SK-N-SH treated with all-trans-retinoic acid at 6 μM for 48 hours (cell line): ENCODE measurements at regions not wholly inside any gene's neighbourhood (a gene's known extent, or its start where the extent isn't known, plus 50 kb on each side); places are given as distances from the start of the nearest gene placed in this dataset.

Source experiments
- ATAC-seq: fragments of 200-7000 bp; cut with Tn5 transposase; 3 replicates; pipeline ENCODE4 v1.9.1; 2020; ENCODE audit warnings: mild to moderate bottlenecking, moderate library complexity
- ARNTL ChIP-seq: fragments of 450-650 bp; formaldehyde crosslinking; IDR thresholded peaks from 2 replicates; pipeline ENCODE4 v1.5.0; 2020; ENCODE audit warnings: low read depth, mild to moderate bottlenecking, moderate library complexity, borderline replicate concordance
- BACH2 ChIP-seq: fragments of 250-450 bp; sonication (Bioruptor Pico); IDR thresholded peaks from 2 replicates; pipeline ENCODE4 v1.9.0; 2021; ENCODE audit warnings: mild to moderate bottlenecking, borderline replicate concordance
- CREB5 ChIP-seq: fragments of 250-450 bp; sonication (Bioruptor Pico); IDR thresholded peaks from 2 replicates; pipeline ENCODE4 v1.5.1; 2020; ENCODE audit warnings: low read depth, mild to moderate bottlenecking, moderate library complexity
- CSDC2 ChIP-seq: fragments of 250-450 bp; sonication (Bioruptor Pico); IDR thresholded peaks from 2 replicates; pipeline ENCODE4 v1.5.0; 2020; ENCODE audit warnings: mild to moderate bottlenecking, moderate library complexity
- CSRNP3 ChIP-seq: fragments of 250-450 bp; sonication (Bioruptor Pico); IDR thresholded peaks from 2 replicates; pipeline ENCODE4 v1.5.1; 2021; ENCODE audit warnings: mild to moderate bottlenecking, moderate library complexity
- ESRRG ChIP-seq: fragments of 250-450 bp; sonication (Bioruptor Pico); IDR thresholded peaks from 2 replicates; pipeline ENCODE4 v1.6.1; 2021; ENCODE audit warnings: mild to moderate bottlenecking
- GLIS3 ChIP-seq: fragments of 250-450 bp; sonication (Bioruptor Pico); IDR thresholded peaks from 2 replicates; pipeline ENCODE4 v1.5.0; 2020; ENCODE audit warnings: mild to moderate bottlenecking, moderate library complexity
- ISL1 ChIP-seq: fragments of 250-450 bp; sonication (Bioruptor Pico); IDR thresholded peaks from 2 replicates; pipeline ENCODE4 v2.1.2; 2022; ENCODE audit warnings: mild to moderate bottlenecking, moderate library complexity
- OSR1 ChIP-seq: fragments of 250-450 bp; sonication (Bioruptor Pico); IDR thresholded peaks from 2 replicates; pipeline ENCODE4 v1.8.0; 2022; ENCODE audit warnings: moderate library complexity, mild to moderate bottlenecking, inconsistent platforms
- POU6F1 ChIP-seq: fragments of 250-450 bp; sonication (Bioruptor Pico); IDR thresholded peaks from 2 replicates; pipeline ENCODE4 v1.8.0; 2021; ENCODE audit warnings: low read depth, mild to moderate bottlenecking, moderate library complexity, borderline replicate concordance
- PPARA ChIP-seq: fragments of 250-450 bp; sonication (Bioruptor Pico); IDR thresholded peaks from 2 replicates; pipeline ENCODE4 v1.5.0; 2020; ENCODE audit warnings: mild to moderate bottlenecking, borderline replicate concordance
- RARB ChIP-seq: fragments of 250-450 bp; sonication (Bioruptor Pico); IDR thresholded peaks from 2 replicates; pipeline ENCODE4 v1.8.0; 2021; ENCODE audit warnings: mild to moderate bottlenecking, moderate library complexity
- SNAI2 ChIP-seq: fragments of 250-450 bp; sonication (Bioruptor Pico); IDR thresholded peaks from 2 replicates; pipeline ENCODE4 v1.5.0; 2020; ENCODE audit warnings: mild to moderate bottlenecking, moderate library complexity
- TCF4 ChIP-seq: fragments of 250-450 bp; sonication (Bioruptor Pico); IDR thresholded peaks from 2 replicates; pipeline ENCODE4 v1.8.0; 2021; ENCODE audit warnings: mild to moderate bottlenecking, moderate library complexity, borderline replicate concordance
- TSHZ2 ChIP-seq: fragments of 250-450 bp; sonication (Bioruptor Pico); IDR thresholded peaks from 2 replicates; pipeline ENCODE4 v1.5.0; 2020; ENCODE audit warnings: mild to moderate bottlenecking, moderate library complexity
- ZC3H10 ChIP-seq: fragments of 250-450 bp; sonication (Bioruptor Pico); IDR thresholded peaks from 2 replicates; pipeline ENCODE4 v1.5.1; 2021; ENCODE audit warnings: mild to moderate bottlenecking, moderate library complexity
- ZFP3 ChIP-seq: fragments of 250-450 bp; sonication (Bioruptor Pico); IDR thresholded peaks from 2 replicates; pipeline ENCODE4 v1.5.0; 2020; ENCODE audit warnings: mild to moderate bottlenecking, moderate library complexity
- ZFP30 ChIP-seq: fragments of 450-650 bp; formaldehyde crosslinking; IDR thresholded peaks from 2 replicates; pipeline ENCODE4 v1.5.0; 2022; ENCODE audit warnings: mild to moderate bottlenecking, moderate library complexity
- ZNF565 ChIP-seq: fragments of 450-650 bp; formaldehyde crosslinking; conservative IDR thresholded peaks from 2 replicates; pipeline ENCODE4 v1.5.0; 2020; ENCODE audit warnings: low read depth, mild to moderate bottlenecking, moderate library complexity
- ZNF70 ChIP-seq: fragments of 450-650 bp; formaldehyde crosslinking; IDR thresholded peaks from 2 replicates; pipeline ENCODE4 v1.5.0; 2020; ENCODE audit warnings: mild to moderate bottlenecking, moderate library complexity
- ZNF8 ChIP-seq: fragments of 450-650 bp; formaldehyde crosslinking; IDR thresholded peaks from 2 replicates; pipeline ENCODE4 v1.5.0; 2020; ENCODE audit warnings: mild to moderate bottlenecking, moderate library complexity

GRCh38 chr5:3098821-3099220 lies 347.3 kb upstream of the IRX2 start:
- no peak for TF ChIP-seq GLIS3 (CRISPR knock-in tag)
- no peak for TF ChIP-seq ISL1
- TF ChIP-seq ZFP30 = no peak
- no peak for TF ChIP-seq CSRNP3 (CRISPR knock-in tag)
- no peak for TF ChIP-seq TSHZ2 (CRISPR knock-in tag)
- no peak for TF ChIP-seq ESRRG (CRISPR knock-in tag)
- no peak for TF ChIP-seq CSDC2
- TF ChIP-seq TCF4 (CRISPR knock-in tag) = no peak
- TF ChIP-seq BACH2 (CRISPR knock-in tag) = no peak
- no peak for TF ChIP-seq ZNF8 (CRISPR knock-in tag)
- no peak for TF ChIP-seq ZC3H10 (CRISPR knock-in tag)
- no peak for TF ChIP-seq OSR1 (CRISPR knock-in tag)
- no peak for TF ChIP-seq ZNF70 (CRISPR knock-in tag)
- TF ChIP-seq PPARA (CRISPR knock-in tag) = no peak
- no peak for TF ChIP-seq ARNTL (CRISPR knock-in tag)

GRCh38 chr5:3092664-3093063 lies 341.2 kb upstream of the IRX2 start:
- TF ChIP-seq ZNF8 (CRISPR knock-in tag) (no peak), ESRRG (CRISPR knock-in tag) (no peak), PPARA (CRISPR knock-in tag) (no peak), BACH2 (CRISPR knock-in tag) (no peak), POU6F1 (CRISPR knock-in tag) (no peak), ZNF565 (no peak), CREB5 (CRISPR knock-in tag) (no peak), ARNTL (CRISPR knock-in tag) (no peak), ZC3H10 (CRISPR knock-in tag) (no peak), TCF4 (CRISPR knock-in tag) (no peak), RARB (CRISPR knock-in tag) (no peak), ISL1 (no peak), GLIS3 (CRISPR knock-in tag) (no peak), SNAI2 (CRISPR knock-in tag) (no peak), CSRNP3 (CRISPR knock-in tag) (no peak), ZFP3 (no peak), TSHZ2 (CRISPR knock-in tag) (no peak), ZFP30 (no peak), ZNF70 (CRISPR knock-in tag) (no peak), OSR1 (CRISPR knock-in tag) (no peak)
- ATAC-seq = no peak

More at GRCh38 chr5:3098821-3099220, 347.3 kb upstream of the IRX2 start:
- no peak for ATAC-seq
